Ascending aorta (tissue), 2 donors: ENCODE measurements at regions not wholly inside any gene's neighbourhood (a gene's known extent, or its start where the extent isn't known, plus 50 kb on each side); places are given as distances from the start of the nearest gene placed in this dataset.

Experiments
- DNase-seq, 2 donors: peaks; one replicate each; pipeline ENCODE4 v3.0.0-alpha.2; 2019; ENCODE audit warnings: low spot score in 2 of 2
- H3K27ac ChIP-seq, 2 donors: fragments of 200-600 bp; sonication (generic); one replicate each; pipeline ENCODE4 v1.5.1; 2016 to 2017; ENCODE audit warnings: mild to moderate bottlenecking in 1 of 2
- H3K27me3 ChIP-seq: fragments of 200-600 bp; sonication (generic); one replicate; pipeline ENCODE4 v1.5.1; 2017
- H3K36me3 ChIP-seq, 2 donors: fragments of 200-600 bp; sonication (generic); one replicate each; pipeline ENCODE4 v1.5.1; 2016
- H3K4me1 ChIP-seq, 2 donors: fragments of 200-600 bp; sonication (generic); one replicate each; pipeline ENCODE4 v1.5.1; 2016 to 2017; ENCODE audit warnings: mild to moderate bottlenecking in 1 of 2
- H3K4me3 ChIP-seq, 2 donors: fragments of 200-600 bp; sonication (generic); one replicate each; pipeline ENCODE4 v1.5.1; 2016 to 2017; ENCODE audit warnings: mild to moderate bottlenecking in 1 of 2
- H3K9me3 ChIP-seq, 2 donors: fragments of 200-600 bp; sonication (generic); one replicate each; pipeline ENCODE4 v1.5.1; 2016
- intact Hi-C: fragments of 100-400 bp; cut with DNase I; formaldehyde crosslinking; loops from one replicate; pipeline ENCODE4 v1.15.1; 2023
- TF ChIP-seq, protein P1 (sequence below), 3 experiments: fragments of 200-600 bp in 2 of 3; fragments of 450-650 bp in 1 of 3; sonication (generic) in 2 of 3; IDR thresholded peaks; one replicate each; pipeline ENCODE4 v1.5.1; 2016 to 2019; ENCODE audit warnings: antibody characterized with exemption in 3 of 3, mild to moderate bottlenecking in 1 of 3, moderate library complexity in 1 of 3

DNA sequence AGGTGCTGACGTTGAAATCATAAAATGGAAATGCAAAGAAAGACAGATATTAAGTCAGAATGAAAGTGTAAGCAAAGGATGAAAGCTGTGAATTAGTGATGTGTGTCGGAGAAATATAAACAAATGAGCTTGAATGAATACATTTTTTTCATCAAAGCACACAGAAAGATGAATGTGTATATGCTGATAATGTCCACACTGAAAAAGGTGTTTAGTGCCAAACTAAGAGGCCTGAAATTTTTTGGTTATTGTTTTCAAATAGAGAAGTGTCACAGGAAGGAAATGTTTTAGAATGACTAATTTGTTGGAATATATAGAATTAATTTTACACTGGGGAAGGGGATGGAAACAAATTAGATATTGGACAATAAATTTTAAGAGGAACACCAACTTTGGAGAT is 1217.6 kb downstream of the PCDH18 start:
- no peaks in the 10 kb centered on the region for H3K9me3 ChIP-seq
- TF ChIP-seq, protein P1, sequence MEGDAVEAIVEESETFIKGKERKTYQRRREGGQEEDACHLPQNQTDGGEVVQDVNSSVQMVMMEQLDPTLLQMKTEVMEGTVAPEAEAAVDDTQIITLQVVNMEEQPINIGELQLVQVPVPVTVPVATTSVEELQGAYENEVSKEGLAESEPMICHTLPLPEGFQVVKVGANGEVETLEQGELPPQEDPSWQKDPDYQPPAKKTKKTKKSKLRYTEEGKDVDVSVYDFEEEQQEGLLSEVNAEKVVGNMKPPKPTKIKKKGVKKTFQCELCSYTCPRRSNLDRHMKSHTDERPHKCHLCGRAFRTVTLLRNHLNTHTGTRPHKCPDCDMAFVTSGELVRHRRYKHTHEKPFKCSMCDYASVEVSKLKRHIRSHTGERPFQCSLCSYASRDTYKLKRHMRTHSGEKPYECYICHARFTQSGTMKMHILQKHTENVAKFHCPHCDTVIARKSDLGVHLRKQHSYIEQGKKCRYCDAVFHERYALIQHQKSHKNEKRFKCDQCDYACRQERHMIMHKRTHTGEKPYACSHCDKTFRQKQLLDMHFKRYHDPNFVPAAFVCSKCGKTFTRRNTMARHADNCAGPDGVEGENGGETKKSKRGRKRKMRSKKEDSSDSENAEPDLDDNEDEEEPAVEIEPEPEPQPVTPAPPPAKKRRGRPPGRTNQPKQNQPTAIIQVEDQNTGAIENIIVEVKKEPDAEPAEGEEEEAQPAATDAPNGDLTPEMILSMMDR (IDR thresholded peaks at IDR 0.05): no peak
- DNase-seq: no peak
- H3K27me3 ChIP-seq: no peaks in the 10 kb centered on the region
- intact Hi-C loops: no loop called here
- no peak overlapping the region for H3K27ac ChIP-seq
- no peak overlapping the region for H3K4me3 ChIP-seq
- H3K36me3 ChIP-seq: no peaks in the 10 kb centered on the region
- no peaks in the 10 kb centered on the region for H3K4me1 ChIP-seq

DNA sequence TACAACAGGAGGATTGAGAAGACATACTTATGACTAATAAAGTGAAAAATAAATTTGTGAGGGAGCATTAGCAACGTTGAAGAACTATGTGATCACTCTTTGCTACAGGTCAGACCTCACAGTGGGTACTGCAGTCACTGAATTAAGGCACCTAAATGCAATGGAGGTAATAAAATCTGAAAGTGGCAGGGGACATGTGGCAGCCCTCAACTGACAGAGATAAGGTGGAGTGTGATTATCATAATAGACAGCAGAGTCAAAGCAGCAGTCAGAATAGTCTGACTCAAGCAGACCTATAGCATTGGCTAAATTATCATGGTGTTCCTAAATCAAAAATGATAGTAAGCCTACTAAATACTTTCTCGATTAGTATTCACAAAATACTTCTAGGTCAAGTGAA is 1220.5 kb downstream of the PCDH18 start:
- no peaks in the 10 kb centered on the region for H3K9me3 ChIP-seq
- no peak overlapping the region for H3K27ac ChIP-seq
- H3K4me1 ChIP-seq: no peaks in the 10 kb centered on the region
- intact Hi-C loops: no loop called here
- H3K4me3 ChIP-seq: no peak overlapping the region
- TF ChIP-seq, protein P1 (IDR thresholded peaks at IDR 0.05): no peak
- H3K27me3 ChIP-seq: no peaks in the 10 kb centered on the region
- H3K36me3 ChIP-seq: no peaks in the 10 kb centered on the region
- no peak for DNase-seq

DNA sequence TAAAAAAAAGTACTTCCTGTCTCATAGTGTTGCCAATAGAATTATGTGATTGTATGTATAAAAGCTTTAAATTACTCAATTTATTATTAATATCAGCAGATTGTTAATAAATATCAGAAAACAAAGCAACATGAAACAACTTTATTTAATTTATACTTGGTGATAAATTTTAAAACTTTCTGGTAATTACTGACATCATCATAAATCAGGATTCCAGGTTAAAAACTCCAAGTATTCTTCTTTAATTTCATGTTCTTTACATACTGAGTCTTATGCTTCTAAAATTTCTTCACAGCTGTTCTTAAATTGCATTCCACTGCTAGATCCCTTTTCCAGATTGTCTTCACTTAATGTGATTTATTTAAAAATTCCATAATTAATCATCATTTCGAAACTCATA is 1224.5 kb downstream of the PCDH18 start:
- Histone ChIP-seq H3K9me3 (no peaks in the 10 kb centered on the region), H3K36me3 (no peaks in the 10 kb centered on the region), H3K4me1 (no peaks in the 10 kb centered on the region), H3K27me3 (no peaks in the 10 kb centered on the region), H3K27ac (no peak overlapping the region), H3K4me3 (no peak overlapping the region)
- DNase-seq: no peak
- TF ChIP-seq, protein P1 (IDR thresholded peaks at IDR 0.05): no peak
- intact Hi-C loops: no loop called here

DNA sequence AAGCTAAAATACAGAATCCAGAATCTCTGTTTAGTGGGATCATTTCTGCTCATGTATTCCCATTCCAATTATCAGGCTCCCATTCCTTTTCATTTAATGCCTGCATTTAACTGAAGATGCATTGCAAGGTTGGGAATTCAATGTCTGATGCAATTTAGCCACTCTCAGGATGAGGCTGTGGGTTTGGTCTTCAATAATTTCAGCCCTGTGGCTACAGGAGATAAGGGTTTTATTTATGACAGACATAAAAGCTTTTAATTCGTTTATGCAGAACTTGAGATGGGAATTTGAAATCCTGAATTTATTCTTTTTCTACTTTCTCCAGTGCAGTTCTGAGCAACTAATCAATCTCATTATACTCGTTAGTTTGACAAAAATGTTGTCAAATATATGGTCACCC is 1225.9 kb downstream of the PCDH18 start:
- intact Hi-C loops: no loop called here
- no peak for DNase-seq
- Histone ChIP-seq H3K4me3 (no peak overlapping the region), H3K4me1 (no peaks in the 10 kb centered on the region), H3K27ac (no peak overlapping the region), H3K9me3 (no peaks in the 10 kb centered on the region), H3K27me3 (no peaks in the 10 kb centered on the region), H3K36me3 (no peaks in the 10 kb centered on the region)
- TF ChIP-seq, protein P1 (IDR thresholded peaks at IDR 0.05): no peak

DNA sequence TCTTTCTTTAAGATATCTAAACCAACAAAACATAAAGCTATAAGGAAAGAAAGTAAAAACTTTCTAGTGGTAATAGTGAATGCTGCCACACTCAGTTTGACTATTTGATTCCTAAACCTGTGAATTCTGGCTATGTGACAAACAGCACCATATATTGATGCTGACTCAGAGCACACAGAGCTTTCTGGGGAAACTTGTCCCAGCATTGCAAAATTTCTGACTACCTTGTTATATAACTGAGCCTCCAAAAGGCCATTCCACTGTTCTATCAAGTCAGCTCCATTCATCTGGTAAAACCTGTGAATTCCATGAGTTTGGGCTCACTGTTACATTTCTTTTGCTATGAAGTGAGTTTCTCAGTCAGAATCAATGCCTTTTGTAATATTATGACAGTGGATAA is 1229.7 kb downstream of the PCDH18 start:
- Histone ChIP-seq H3K27ac (no peak overlapping the region), H3K9me3 (no peaks in the 10 kb centered on the region), H3K4me1 (no peaks in the 10 kb centered on the region), H3K36me3 (no peaks in the 10 kb centered on the region), H3K4me3 (no peak overlapping the region), H3K27me3 (no peaks in the 10 kb centered on the region)
- intact Hi-C loops: no loop called here
- TF ChIP-seq, protein P1 (IDR thresholded peaks at IDR 0.05): no peak
- DNase-seq: no peak

DNA sequence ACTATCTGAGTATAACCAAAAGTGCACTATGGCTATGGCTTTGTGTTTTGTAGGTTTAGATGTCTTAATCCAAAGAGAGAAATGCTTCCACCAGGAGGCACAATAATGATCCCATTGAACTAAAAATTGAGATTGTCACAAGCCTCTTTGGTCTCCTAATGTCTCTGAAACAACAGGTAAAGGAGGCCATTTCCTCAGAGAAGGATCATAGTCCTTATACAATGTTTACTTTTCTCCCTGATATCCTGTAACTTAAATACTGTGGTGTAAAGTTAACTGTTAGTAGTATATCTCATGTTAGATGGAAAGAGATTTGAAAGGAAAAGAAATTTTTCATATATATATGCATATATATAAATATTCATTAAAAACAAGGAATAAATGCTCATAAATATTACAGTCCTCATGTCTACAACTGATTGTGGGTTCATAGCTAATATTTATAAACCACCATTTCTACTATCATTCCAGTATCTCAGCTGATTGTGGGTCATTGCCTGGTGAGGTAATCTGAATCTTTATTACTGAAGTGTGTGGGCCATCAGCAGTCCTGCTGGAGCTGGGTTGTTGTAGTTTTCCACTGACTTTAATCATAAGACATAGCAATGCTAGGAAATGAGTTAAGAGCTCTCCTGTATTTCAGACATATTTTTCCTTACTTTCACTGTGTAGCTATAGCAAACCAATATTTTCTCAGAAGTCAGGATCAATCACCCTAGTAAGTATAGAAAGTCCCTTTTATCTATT is 1230.4 kb downstream of the PCDH18 start:
- Histone ChIP-seq H3K27ac (no peak overlapping the region), H3K9me3 (no peaks in the 10 kb centered on the region), H3K36me3 (no peaks in the 10 kb centered on the region), H3K4me3 (no peak overlapping the region), H3K4me1 (no peaks in the 10 kb centered on the region), H3K27me3 (no peaks in the 10 kb centered on the region)
- intact Hi-C loops: no loop called here
- no peak for DNase-seq
- TF ChIP-seq, protein P1 (IDR thresholded peaks at IDR 0.05): no peak
